ENCODE measurements at regions not wholly inside any gene's neighbourhood (a gene's known extent, or its start where the extent isn't known, plus 50 kb on each side); places are given as distances from the start of the nearest gene placed in this dataset.

GRCh38 chr12:93019975-93020630, 91.0 kb upstream of the EEA1 start:
- no peak for TF ChIP-seq EZH2phosphoT487 (conservative IDR thresholded peaks at IDR 0.05; ENCODE audit: low read length)
- TF ChIP-seq, protein P1, sequence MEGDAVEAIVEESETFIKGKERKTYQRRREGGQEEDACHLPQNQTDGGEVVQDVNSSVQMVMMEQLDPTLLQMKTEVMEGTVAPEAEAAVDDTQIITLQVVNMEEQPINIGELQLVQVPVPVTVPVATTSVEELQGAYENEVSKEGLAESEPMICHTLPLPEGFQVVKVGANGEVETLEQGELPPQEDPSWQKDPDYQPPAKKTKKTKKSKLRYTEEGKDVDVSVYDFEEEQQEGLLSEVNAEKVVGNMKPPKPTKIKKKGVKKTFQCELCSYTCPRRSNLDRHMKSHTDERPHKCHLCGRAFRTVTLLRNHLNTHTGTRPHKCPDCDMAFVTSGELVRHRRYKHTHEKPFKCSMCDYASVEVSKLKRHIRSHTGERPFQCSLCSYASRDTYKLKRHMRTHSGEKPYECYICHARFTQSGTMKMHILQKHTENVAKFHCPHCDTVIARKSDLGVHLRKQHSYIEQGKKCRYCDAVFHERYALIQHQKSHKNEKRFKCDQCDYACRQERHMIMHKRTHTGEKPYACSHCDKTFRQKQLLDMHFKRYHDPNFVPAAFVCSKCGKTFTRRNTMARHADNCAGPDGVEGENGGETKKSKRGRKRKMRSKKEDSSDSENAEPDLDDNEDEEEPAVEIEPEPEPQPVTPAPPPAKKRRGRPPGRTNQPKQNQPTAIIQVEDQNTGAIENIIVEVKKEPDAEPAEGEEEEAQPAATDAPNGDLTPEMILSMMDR (IDR thresholded peaks at IDR 0.05; ENCODE audit: insufficient read depth, low read length, poor library complexity, severe bottlenecking): no peak

All from SU-DHL-6 (cell line).